H1 (cell line): ENCODE measurements at regions not wholly inside any gene's neighbourhood (a gene's known extent, or its start where the extent isn't known, plus 50 kb on each side); places are given as distances from the start of the nearest gene placed in this dataset.

ENCODE experiments used
- CHD1 ChIP-seq: IDR thresholded peaks from 2 replicates; pipeline ENCODE4 v1.6.1; 2012; ENCODE audit warnings: low read depth, low read length, improper control_type of control experiment
- CTCF ChIP-seq, 3 experiments: IDR thresholded peaks; 1 replicate in 2 of 3; 2 replicates in 1 of 3; pipeline versions ENCODE4 v1.5.1 to v1.6.1; 2011; ENCODE audit warnings: low read length in 3 of 3, mild to moderate bottlenecking in 3 of 3, inconsistent platforms in 2 of 3, low read depth in 1 of 3, moderate library complexity in 1 of 3; ENCODE audit not compliant: insufficient read depth in 1 of 3; ENCODE audit errors: control extremely low read depth in 1 of 3
- POU5F1 ChIP-seq: IDR thresholded peaks from 2 replicates; pipeline ENCODE4 v1.6.1; 2011; ENCODE audit warnings: low read depth, mild to moderate bottlenecking, low read length, moderate library complexity
- SP4 ChIP-seq: IDR thresholded peaks from 2 replicates; pipeline ENCODE4 v1.6.1; 2012; ENCODE audit warnings: low read length, inconsistent platforms
- SUZ12 ChIP-seq: fragments of 200-600 bp; sonication (generic); IDR thresholded peaks from 2 replicates; pipeline ENCODE4 v1.6.1; 2012; ENCODE audit warnings: mild to moderate bottlenecking, inconsistent platforms, low read length, moderate library complexity, mixed read lengths

- no peak for TF ChIP-seq CTCF (IDR thresholded peaks at IDR 0.05; ENCODE audit: control extremely low read depth in 1 of 3, insufficient read depth in 1 of 3, low read depth in 1 of 3, low read length in 3 of 3)
- no peak for TF ChIP-seq SUZ12
- no peak for TF ChIP-seq POU5F1
- TF ChIP-seq CHD1, result no peak
- no peak for TF ChIP-seq SP4
These were observed 126.5 kb downstream of the RMI1 start (continued) for GRCh38 chr9:84107081-84107480.
